Peyer's patch (tissue), 4 donors: ENCODE measurements at regions not wholly inside any gene's neighbourhood (a gene's known extent, or its start where the extent isn't known, plus 50 kb on each side); places are given as distances from the start of the nearest gene placed in this dataset.

Experiments used
- DNase-seq, 3 donors: peaks; one replicate each; pipeline ENCODE4 v3.0.0-alpha.2; 2017 to 2019
- H3K27ac ChIP-seq, 4 donors: fragments of 200-600 bp; sonication (generic); one replicate each; pipeline ENCODE4 v1.5.1; 2016 to 2019
- H3K27me3 ChIP-seq, 2 donors: fragments of 200-600 bp; sonication (generic); one replicate each; pipeline ENCODE4 v1.5.1; 2019
- H3K36me3 ChIP-seq, 3 donors: fragments of 200-600 bp; sonication (generic); one replicate each; pipeline ENCODE4 v1.5.1; 2016 to 2019
- H3K4me1 ChIP-seq, 4 donors: fragments of 200-600 bp; sonication (generic); one replicate each; pipeline ENCODE4 v1.5.1; 2016 to 2019
- H3K4me3 ChIP-seq, 4 donors: fragments of 200-600 bp; sonication (generic); 1 replicate in 3 of 4; 2 replicates in 1 of 4; pipeline ENCODE4 v1.5.1; 2016 to 2019; ENCODE audit warnings: mild to moderate bottlenecking in 1 of 4
- H3K9me3 ChIP-seq, 4 donors: fragments of 200-600 bp; sonication (generic); one replicate each; pipeline ENCODE4 v1.5.1; 2016 to 2019; ENCODE audit warnings: mild to moderate bottlenecking in 1 of 4
- POLR2A ChIP-seq, 2 donors: fragments of 450-650 bp; IDR thresholded peaks; one replicate each; pipeline ENCODE4 v1.5.1; 2017; ENCODE audit warnings: antibody characterized with exemption in 2 of 2, mild to moderate bottlenecking in 2 of 2, moderate library complexity in 2 of 2
- TF ChIP-seq, protein P1 (sequence below), 6 experiments: fragments of 450-650 bp in 4 of 6; fragments of 200-600 bp in 2 of 6; sonication (generic) in 1 of 6; IDR thresholded peaks; one replicate each; pipeline ENCODE4 v1.5.1; 2017 to 2019; ENCODE audit warnings: antibody characterized with exemption in 6 of 6, mild to moderate bottlenecking in 3 of 6, moderate library complexity in 1 of 6

DNA sequence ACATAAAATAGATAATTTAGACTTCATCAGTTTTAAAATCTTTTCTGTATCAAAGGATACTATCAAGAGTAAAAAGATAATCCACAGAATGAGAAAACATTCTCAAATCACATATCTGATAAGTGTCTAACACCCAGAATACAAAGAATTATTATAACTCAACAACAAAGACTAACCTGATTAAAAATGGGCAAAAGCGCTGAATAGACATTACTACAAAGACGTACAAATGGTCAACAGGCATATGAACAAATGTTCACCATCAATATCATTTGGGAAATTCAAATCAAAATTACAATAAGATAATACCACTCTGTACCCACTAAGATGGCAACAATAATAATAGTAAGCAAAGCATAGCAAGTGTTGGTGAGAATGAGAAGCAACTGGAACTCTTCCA, 503.8 kb downstream of the CDH26 start:
- H3K27me3 ChIP-seq = no peaks in the 10 kb centered on the region
- no peaks in the 10 kb centered on the region for H3K36me3 ChIP-seq
- no peak overlapping the region for H3K4me3 ChIP-seq
- no peaks in the 10 kb centered on the region for H3K9me3 ChIP-seq
- no peaks in the 10 kb centered on the region for H3K4me1 ChIP-seq
- TF ChIP-seq, protein P1, sequence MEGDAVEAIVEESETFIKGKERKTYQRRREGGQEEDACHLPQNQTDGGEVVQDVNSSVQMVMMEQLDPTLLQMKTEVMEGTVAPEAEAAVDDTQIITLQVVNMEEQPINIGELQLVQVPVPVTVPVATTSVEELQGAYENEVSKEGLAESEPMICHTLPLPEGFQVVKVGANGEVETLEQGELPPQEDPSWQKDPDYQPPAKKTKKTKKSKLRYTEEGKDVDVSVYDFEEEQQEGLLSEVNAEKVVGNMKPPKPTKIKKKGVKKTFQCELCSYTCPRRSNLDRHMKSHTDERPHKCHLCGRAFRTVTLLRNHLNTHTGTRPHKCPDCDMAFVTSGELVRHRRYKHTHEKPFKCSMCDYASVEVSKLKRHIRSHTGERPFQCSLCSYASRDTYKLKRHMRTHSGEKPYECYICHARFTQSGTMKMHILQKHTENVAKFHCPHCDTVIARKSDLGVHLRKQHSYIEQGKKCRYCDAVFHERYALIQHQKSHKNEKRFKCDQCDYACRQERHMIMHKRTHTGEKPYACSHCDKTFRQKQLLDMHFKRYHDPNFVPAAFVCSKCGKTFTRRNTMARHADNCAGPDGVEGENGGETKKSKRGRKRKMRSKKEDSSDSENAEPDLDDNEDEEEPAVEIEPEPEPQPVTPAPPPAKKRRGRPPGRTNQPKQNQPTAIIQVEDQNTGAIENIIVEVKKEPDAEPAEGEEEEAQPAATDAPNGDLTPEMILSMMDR (IDR thresholded peaks at IDR 0.05) = no peak
- TF ChIP-seq POLR2A (IDR thresholded peaks at IDR 0.05) = no peak
- no peak overlapping the region for H3K27ac ChIP-seq
- DNase-seq = no peak

DNA sequence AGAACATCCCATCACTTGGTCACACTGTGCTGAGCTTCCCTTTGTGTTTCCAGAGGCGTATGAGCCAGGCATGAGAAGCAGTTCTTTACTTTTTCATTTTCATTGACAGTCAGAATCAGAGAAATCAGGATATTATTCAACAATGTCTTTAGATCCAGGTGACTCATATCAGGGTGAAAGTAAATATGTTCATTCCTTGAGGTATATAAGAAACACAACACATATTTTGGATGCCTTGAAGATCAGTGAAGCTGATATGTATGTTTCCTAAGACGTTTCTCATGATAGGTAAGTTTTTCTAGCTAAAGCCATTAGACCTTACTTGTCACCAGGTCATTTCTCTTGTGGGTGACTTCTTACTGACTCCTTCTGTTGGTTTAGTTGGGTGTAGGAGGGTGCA, 505.6 kb downstream of the CDH26 start:
- DNase-seq = no peak
- no peaks in the 10 kb centered on the region for H3K36me3 ChIP-seq
- H3K9me3 ChIP-seq = no peaks in the 10 kb centered on the region
- H3K4me3 ChIP-seq = no peak overlapping the region
- TF ChIP-seq, protein P1 (IDR thresholded peaks at IDR 0.05) = no peak
- TF ChIP-seq POLR2A (IDR thresholded peaks at IDR 0.05) = no peak
- no peak overlapping the region for H3K27ac ChIP-seq
- no peaks in the 10 kb centered on the region for H3K27me3 ChIP-seq
- no peaks in the 10 kb centered on the region for H3K4me1 ChIP-seq

DNA sequence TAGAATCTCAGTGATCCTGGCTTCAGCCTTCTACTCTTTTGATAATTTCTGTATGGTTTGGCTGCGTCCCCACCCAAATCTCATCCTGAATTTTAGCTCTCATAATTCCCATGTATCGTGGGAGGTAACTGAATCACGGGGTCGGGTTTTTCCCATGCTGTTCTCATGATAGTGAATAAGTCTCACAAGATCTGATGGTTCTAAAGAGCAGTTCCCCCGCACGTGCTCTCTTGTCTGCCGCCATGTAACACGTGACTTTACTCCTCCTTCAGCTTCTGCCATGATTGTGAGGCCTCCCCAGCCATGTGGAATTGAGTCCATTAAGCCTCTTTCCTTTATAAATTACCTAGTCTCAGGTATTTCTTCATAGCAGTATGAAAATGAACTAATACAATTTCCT, 507.2 kb downstream of the CDH26 start:
- no peaks in the 10 kb centered on the region for H3K27me3 ChIP-seq
- no peak overlapping the region for H3K4me3 ChIP-seq
- H3K9me3 ChIP-seq = no peaks in the 10 kb centered on the region
- no peaks in the 10 kb centered on the region for H3K36me3 ChIP-seq
- no peak overlapping the region for H3K27ac ChIP-seq
- H3K4me1 ChIP-seq = no peaks in the 10 kb centered on the region
- no peak for DNase-seq
- TF ChIP-seq, protein P1 (IDR thresholded peaks at IDR 0.05) = no peak
- no peak for TF ChIP-seq POLR2A (IDR thresholded peaks at IDR 0.05)

DNA sequence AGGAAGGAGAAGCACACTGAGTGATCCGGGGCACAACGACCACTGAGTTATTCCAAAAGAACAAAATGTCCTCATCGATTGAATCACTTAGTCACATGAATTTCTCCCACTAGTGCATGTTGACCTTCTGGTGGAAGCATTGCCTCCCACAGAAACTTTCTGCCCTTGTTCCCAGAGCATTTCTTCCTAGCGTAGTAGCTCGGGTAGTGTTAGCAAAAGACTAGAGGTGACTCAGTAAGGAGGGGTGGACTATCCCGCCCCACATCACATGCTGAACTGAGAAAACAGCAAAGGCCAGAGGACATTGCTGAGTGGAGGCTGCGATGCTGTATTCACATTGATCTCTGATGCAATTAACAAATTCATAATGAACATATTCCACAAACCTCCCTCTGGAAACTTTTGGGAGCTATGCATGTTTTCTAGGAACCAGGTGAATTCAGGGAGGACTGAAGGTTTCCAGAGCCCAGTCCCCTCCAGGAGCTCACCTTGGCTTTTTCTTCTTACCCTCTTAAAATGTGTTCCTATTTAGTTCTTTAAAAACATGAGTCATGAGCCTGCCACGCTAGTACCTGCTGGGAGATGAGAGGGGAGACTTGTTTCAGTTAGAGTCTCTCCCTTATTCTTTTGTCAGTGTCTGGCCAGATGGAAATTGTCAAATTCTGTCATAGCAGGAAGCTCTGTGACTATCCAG, 507.9 kb downstream of the CDH26 start:
- H3K9me3 ChIP-seq = no peaks in the 10 kb centered on the region
- H3K27me3 ChIP-seq = no peaks in the 10 kb centered on the region
- H3K36me3 ChIP-seq = no peaks in the 10 kb centered on the region
- no peak overlapping the region for H3K27ac ChIP-seq
- no peak for TF ChIP-seq POLR2A (IDR thresholded peaks at IDR 0.05)
- TF ChIP-seq, protein P1 (IDR thresholded peaks at IDR 0.05) = no peak
- no peak overlapping the region for H3K4me3 ChIP-seq
- no peak for DNase-seq
- H3K4me1 ChIP-seq = no peaks in the 10 kb centered on the region

DNA sequence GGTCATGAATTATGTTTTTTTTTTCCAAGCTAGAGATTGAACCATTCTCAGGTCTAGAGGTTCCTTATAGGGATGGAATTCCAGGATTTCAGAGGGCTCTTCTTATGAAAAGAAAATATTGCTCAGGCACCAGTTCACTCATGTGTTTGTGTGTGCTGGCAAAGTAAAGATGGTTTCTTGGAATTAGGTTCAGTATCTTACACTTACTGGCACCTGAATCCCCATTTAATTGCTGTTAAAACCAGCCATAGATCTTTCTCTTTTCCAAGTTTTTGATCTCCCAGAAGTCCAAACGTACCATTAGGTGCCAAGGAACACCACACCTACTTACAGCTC, 508.4 kb downstream of the CDH26 start:
- no peak for DNase-seq
- TF ChIP-seq POLR2A (IDR thresholded peaks at IDR 0.05) = no peak
- TF ChIP-seq, protein P1 (IDR thresholded peaks at IDR 0.05) = no peak
- H3K27me3 ChIP-seq = no peaks in the 10 kb centered on the region
- no peak overlapping the region for H3K4me3 ChIP-seq
- no peak overlapping the region for H3K27ac ChIP-seq
- H3K4me1 ChIP-seq = no peaks in the 10 kb centered on the region
- no peaks in the 10 kb centered on the region for H3K36me3 ChIP-seq
- H3K9me3 ChIP-seq = no peaks in the 10 kb centered on the region

DNA sequence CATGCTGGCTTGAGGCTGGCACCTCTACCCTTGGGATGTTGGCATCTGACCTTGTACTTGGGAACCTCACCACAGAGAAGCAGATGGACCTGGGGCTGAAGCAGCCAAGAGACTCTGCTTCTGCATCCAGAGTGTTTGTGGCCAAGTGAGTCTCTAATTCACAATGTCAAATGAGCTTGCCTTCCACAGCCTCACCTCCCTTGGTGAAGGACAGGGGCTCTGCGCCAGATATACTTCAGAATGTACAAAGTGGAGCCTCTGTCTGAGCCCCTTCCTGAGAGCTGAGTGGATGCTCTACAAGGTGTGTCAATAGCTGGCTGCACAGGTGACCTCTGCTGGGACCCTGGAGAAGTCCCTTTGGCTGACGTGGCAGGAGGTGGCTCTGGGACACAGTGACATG, 508.9 kb downstream of the CDH26 start:
- Histone ChIP-seq H3K36me3 (no peaks in the 10 kb centered on the region), H3K4me1 (no peaks in the 10 kb centered on the region), H3K9me3 (no peaks in the 10 kb centered on the region), H3K27me3 (no peaks in the 10 kb centered on the region), H3K4me3 (no peak overlapping the region), H3K27ac (no peak overlapping the region)
- TF ChIP-seq, protein P1 (IDR thresholded peaks at IDR 0.05) = no peak
- TF ChIP-seq POLR2A (IDR thresholded peaks at IDR 0.05) = no peak
- no peak for DNase-seq
